ENCODE measurements at regions not wholly inside any gene's neighbourhood (a gene's known extent, or its start where the extent isn't known, plus 50 kb on each side); places are given as distances from the start of the nearest gene placed in this dataset.
A peak's percentile ranks its signal among the peaks of the same experiment; 100 is the strongest.

- in situ Hi-C loops (cut with HindIII; ENCODE audit: low pct_unique_long_range_greater_than_20kb, low sequenced_read_pairs): no loop called here
- DNase-seq (ENCODE audit: low read depth in 1 of 2, low spot score in 1 of 2): no peak
- TF ChIP-seq JUND (IDR thresholded peaks at IDR 0.05; ENCODE audit: low read depth): no peak
Measured at GRCh38 chr20:56799187-56799586, 170.1 kb downstream of the TFAP2C start.

DNA sequence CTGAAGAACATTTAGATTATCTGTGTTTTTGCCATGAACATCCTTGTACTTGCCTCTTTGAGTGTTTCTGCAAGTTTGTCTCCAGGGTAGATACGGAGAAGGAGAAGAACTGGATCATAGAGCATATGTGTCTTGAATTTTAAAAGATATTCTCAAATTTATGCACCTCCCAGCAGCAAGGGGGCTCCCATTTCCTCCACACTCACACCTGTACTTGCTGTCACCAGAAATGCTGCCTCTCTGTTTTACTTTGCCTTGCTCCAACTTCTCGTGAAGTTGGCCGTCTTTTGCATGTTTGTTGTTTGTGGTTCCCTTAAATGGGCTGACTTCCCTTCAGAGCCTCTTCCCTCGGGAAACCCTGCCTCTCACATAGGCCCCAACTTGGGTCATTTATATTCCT is 171.0 kb downstream of the TFAP2C start:
- TF ChIP-seq JUND (IDR thresholded peaks at IDR 0.05; ENCODE audit: low read depth): no peak
- peak in 1 of 2 experiments; percentile 53 for DNase-seq (ENCODE audit: low read depth in 1 of 2, low spot score in 1 of 2)
- in situ Hi-C loops (cut with HindIII; ENCODE audit: low pct_unique_long_range_greater_than_20kb, low sequenced_read_pairs): no loop called here

- DNase-seq (ENCODE audit: low read depth in 1 of 2, low spot score in 1 of 2): peak; percentile 56 to 89
- TF ChIP-seq JUND (IDR thresholded peaks at IDR 0.05; ENCODE audit: low read depth): no peak
- in situ Hi-C loops (cut with HindIII; ENCODE audit: low pct_unique_long_range_greater_than_20kb, low sequenced_read_pairs): no loop called here
Measured at GRCh38 chr20:56801971-56802755, 173.1 kb downstream of the TFAP2C start.

DNA sequence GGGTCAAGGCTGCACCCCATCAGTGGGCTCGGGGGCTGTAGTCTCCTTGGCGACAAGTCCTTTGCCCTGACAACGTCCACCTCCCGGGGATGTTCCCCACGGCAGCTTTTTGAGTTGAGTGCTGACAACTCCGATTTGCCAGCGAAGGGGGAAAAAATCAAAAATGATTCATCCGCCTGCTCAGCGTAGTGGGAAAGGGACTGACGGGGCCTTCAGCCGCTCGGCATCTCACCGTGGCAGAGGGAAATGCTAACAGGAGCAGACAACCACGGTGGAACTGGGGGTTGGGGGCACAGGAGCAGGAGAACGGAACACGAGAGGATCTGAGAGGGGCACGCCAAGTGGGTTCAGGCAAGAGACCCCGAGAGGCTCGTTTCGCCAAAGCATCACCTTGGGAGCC is 173.7 kb downstream of the TFAP2C start:
- in situ Hi-C loops (cut with HindIII; ENCODE audit: low pct_unique_long_range_greater_than_20kb, low sequenced_read_pairs): no loop called here
- DNase-seq (ENCODE audit: low read depth in 1 of 2, low spot score in 1 of 2): no peak
- no peak for TF ChIP-seq JUND (IDR thresholded peaks at IDR 0.05; ENCODE audit: low read depth)

GRCh38 chr20:56805313-56805712 is 176.2 kb downstream of the TFAP2C start:
- in situ Hi-C loops (cut with HindIII; ENCODE audit: low pct_unique_long_range_greater_than_20kb, low sequenced_read_pairs): no loop called here
- no peak for DNase-seq (ENCODE audit: low read depth in 1 of 2, low spot score in 1 of 2)

DNA sequence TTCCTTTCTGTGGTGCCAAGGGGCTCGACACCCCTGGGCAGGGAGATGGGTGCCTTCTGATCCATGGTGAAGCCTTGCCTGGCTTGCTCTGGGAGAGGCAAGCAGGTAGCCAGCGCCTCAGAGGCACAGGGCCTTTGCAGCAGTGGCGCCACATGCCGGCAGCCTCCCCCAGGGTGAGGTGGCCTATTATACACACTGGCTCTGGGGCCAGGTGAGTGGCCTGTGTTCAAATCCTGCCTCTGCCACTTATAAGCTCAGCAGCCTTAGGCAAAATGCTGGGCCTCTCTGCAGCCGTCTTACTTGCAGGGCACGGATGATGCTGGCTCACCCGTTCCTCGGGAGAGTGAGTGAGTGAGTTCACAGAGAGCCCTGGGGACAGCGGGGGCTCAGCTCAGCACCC is 176.9 kb downstream of the TFAP2C start:
- in situ Hi-C loops (cut with HindIII; ENCODE audit: low pct_unique_long_range_greater_than_20kb, low sequenced_read_pairs): no loop called here
- no peak for DNase-seq (ENCODE audit: low read depth in 1 of 2, low spot score in 1 of 2)
- no peak for TF ChIP-seq JUND (IDR thresholded peaks at IDR 0.05; ENCODE audit: low read depth)

More at GRCh38 chr20:56805313-56805712, 176.2 kb downstream of the TFAP2C start:
- TF ChIP-seq JUND (IDR thresholded peaks at IDR 0.05; ENCODE audit: low read depth): no peak

DNA sequence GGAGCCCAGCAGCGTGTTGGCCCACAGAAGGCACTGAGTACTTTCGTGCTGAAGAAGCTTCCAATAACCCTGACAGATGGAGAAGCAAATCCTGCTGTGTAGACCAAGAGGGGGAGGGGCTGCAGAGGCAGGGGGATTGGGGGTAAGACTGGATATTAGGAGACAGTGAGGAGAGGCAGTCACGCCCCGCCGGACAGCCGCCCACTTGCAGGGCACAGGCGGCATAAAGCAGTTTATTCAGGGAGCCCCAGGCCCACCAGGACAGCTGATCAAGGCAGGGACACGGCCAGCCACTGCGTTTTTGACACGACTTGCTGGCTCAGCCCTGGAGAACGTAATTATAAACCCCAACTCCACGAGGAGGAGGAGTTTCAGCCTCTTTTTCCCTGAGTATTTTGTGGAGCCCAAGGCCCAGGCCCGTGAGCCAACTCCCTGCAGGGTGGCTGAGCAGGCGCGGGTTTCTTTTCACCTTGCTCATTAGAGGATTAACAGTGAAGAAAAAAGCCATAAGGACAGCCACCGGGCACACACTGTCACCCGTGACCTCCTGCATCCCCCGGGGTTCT is 177.9 kb downstream of the TFAP2C start:
- no peak for TF ChIP-seq JUND (IDR thresholded peaks at IDR 0.05; ENCODE audit: low read depth)
- in situ Hi-C loops (cut with HindIII; ENCODE audit: low pct_unique_long_range_greater_than_20kb, low sequenced_read_pairs): no loop called here
- no peak for DNase-seq (ENCODE audit: low read depth in 1 of 2, low spot score in 1 of 2)

DNA sequence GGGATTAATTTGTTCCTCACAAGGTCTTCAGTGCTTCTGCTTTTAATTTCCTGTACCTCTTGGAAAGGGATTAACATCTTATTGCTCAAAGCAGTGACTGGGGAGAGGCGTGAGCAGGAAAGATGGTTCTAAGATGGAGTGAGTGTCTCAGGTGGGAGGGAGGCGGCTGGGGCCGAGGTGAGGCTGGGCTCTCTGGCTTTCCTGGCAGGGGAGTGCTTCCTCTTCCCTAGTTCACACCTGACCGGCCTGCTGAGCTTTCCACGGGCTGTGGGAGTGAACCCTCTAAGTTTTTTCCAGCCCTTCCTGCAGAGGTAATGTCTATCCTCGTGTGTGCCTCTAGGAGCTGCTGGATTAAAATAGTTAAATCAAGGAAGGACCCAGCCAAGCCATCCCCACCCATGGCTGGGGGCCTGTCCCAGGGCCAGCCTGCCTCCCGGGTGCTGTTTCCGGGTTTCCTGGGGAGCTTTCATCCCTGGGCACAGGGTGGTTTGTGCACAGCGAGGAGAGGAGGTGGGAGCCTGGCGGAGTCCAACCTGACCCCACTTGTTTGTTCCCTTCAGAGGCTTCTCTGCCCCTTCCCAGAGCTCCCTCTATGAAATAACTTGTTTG is 179.1 kb downstream of the TFAP2C start:
- no peak for DNase-seq (ENCODE audit: low read depth in 1 of 2, low spot score in 1 of 2)
- TF ChIP-seq JUND (IDR thresholded peaks at IDR 0.05; ENCODE audit: low read depth): no peak
- in situ Hi-C loops (cut with HindIII; ENCODE audit: low pct_unique_long_range_greater_than_20kb, low sequenced_read_pairs): no loop called here

GRCh38 chr20:56808732-56809131 is 179.6 kb downstream of the TFAP2C start:
- DNase-seq (ENCODE audit: low read depth in 1 of 2, low spot score in 1 of 2): peak in 1 of 2 experiments; percentile 71
- no peak for TF ChIP-seq JUND (IDR thresholded peaks at IDR 0.05; ENCODE audit: low read depth)
- in situ Hi-C loops (cut with HindIII; ENCODE audit: low pct_unique_long_range_greater_than_20kb, low sequenced_read_pairs): no loop called here

DNA sequence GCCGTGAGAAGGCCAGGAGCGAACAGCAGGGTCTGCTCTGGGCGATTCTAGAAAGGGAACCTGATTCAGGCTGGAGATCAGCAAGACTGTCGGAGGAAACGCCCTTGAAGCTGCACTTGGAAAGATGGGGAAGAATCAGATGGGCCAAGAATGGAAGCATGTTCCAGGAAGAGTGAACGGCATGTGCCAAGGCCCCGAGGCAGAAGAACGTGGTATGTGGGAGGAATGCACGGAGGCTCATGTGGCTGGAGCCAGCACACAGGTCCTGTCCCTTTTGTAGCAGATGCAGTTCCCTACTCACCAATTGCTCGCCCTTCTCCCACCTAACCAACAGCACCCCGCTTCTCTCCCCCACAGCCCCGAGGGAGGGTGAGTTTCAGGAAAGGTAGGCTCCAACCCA is 180.6 kb downstream of the TFAP2C start:
- in situ Hi-C loops (cut with HindIII; ENCODE audit: low pct_unique_long_range_greater_than_20kb, low sequenced_read_pairs): no loop called here
- TF ChIP-seq JUND (IDR thresholded peaks at IDR 0.05; ENCODE audit: low read depth): no peak

GRCh38 chr20:56810141-56810540 is 181.0 kb downstream of the TFAP2C start:
- DNase-seq (ENCODE audit: low read depth in 1 of 2, low spot score in 1 of 2): no peak
- in situ Hi-C loops (cut with HindIII; ENCODE audit: low pct_unique_long_range_greater_than_20kb, low sequenced_read_pairs): no loop called here
- TF ChIP-seq JUND (IDR thresholded peaks at IDR 0.05; ENCODE audit: low read depth): no peak

More for the DNA sequence above, 180.6 kb downstream of the TFAP2C start:
- DNase-seq (ENCODE audit: low read depth in 1 of 2, low spot score in 1 of 2): peak; percentile 74 to 93

DNA sequence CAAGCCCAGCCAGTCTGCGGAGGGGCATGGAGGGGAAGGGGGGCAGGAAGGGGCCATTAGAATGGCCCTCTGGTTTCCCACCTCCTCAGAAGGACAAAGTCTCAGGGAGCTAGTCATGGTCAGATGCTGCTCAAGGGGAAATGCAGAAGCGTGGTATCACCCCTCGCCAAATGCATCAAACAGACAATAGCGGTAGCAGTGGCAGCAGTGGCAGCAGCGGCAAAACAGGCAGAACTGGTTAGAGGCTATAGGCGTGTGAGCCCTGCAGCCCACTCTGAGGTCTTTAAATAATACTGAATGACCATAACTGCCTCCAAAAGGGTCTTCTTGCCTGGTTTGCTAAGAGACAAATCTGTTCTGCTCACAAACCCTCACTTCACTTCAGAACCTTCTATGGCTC is 186.7 kb downstream of the TFAP2C start:
- DNase-seq (ENCODE audit: low read depth in 1 of 2, low spot score in 1 of 2): no peak
- in situ Hi-C loops (cut with HindIII; ENCODE audit: low pct_unique_long_range_greater_than_20kb, low sequenced_read_pairs): no loop called here
- no peak for TF ChIP-seq JUND (IDR thresholded peaks at IDR 0.05; ENCODE audit: low read depth)

DNA sequence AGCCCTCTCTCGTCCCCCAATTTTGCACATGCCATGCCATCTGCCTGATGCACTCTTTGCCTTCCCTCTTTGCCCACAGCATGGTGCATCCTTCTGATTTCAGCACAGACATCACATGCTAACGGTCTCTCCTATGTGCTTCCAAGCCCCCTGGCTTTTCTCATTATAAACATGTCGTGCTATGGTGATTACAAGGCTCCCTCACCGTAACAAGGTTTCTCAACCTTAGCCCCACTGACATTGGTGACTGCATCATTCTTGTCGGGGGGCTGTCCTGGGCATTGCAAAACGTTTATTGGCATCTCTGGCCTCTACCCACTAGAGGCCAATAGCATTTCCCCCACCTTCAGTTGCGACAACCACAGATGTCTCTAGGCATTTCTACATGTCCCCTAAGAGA is 187.2 kb downstream of the TFAP2C start:
- in situ Hi-C loops (cut with HindIII; ENCODE audit: low pct_unique_long_range_greater_than_20kb, low sequenced_read_pairs): no loop called here
- no peak for TF ChIP-seq JUND (IDR thresholded peaks at IDR 0.05; ENCODE audit: low read depth)
- DNase-seq (ENCODE audit: low read depth in 1 of 2, low spot score in 1 of 2): no peak
